Stimulated activated CD4-positive, alpha-beta T cell treated with anti-CD3 and anti-CD28 coated beads, Interleukin-1b, Interleukin-23, amount 100 ng/mL, for 48 hours (primary cell): ENCODE measurements at regions not wholly inside any gene's neighbourhood (a gene's known extent, or its start where the extent isn't known, plus 50 kb on each side); places are given as distances from the start of the nearest gene placed in this dataset.
"Not testable (repeated sequence)": the region's sequence is repeated elsewhere in the genome, so short reads cannot be mapped to it uniquely, and the experiment has no call there.

Experiments used
- DNase-seq: peaks from one replicate; pipeline ENCODE4 v3.0.0-alpha.2; 2020

DNA sequence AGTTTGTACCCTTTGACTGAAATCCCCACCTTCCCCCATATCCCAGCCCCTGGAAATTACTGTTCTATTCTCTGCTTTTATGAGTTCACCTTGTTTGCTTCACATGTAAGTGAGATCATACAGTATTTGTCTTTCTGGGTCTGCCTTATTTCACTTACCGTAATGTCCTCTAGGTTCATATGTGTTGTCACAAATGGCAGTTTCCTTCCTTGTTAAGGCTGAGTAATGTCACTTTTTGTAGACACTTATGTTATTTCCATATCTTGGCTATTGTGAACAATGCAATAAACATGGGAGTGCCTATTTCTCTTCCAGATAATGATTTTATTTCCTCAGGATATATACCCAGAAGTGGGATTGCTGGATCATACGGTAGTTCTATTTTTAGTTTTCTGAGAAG lies 272.3 kb downstream of the MRPS30 start:
- no peak for DNase-seq

DNA sequence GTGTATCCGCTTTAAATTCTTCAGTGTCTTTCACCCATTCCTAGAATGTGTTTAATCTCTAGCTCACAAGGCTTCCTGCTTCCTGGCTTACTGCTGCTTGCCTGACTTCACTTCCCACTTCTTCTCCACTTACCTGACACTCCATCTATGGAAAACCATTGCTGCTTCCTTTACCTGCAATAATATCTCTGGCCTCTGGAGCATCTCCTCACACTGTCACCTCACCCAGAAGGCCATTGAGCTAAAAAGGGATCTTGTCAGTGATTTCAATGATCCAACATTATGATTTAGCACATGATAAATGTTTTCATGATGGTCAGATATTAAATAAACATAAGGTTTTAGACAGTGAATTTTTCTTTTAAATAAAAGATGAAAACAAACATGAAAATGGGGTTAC lies 281.1 kb downstream of the MRPS30 start:
- DNase-seq = no peak

DNA sequence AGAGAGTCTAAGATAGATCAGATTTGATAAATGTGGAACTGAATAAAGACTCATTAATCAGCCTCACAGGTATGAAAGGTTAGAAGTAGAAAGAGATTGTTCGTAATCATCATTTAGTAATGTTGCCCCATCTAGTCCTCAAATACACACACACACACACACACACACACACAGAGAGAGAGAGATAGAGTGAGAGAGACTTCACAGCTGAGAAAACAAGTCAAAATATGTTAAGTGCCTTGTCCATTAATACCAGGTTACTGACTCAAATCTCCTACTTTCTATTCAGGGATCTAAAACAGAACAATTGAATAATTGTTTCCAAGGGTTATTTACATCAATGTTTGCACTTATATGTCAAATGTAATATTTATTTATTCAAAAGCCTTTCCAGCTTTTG lies 284.6 kb downstream of the MRPS30 start:
- DNase-seq = no peak

DNA sequence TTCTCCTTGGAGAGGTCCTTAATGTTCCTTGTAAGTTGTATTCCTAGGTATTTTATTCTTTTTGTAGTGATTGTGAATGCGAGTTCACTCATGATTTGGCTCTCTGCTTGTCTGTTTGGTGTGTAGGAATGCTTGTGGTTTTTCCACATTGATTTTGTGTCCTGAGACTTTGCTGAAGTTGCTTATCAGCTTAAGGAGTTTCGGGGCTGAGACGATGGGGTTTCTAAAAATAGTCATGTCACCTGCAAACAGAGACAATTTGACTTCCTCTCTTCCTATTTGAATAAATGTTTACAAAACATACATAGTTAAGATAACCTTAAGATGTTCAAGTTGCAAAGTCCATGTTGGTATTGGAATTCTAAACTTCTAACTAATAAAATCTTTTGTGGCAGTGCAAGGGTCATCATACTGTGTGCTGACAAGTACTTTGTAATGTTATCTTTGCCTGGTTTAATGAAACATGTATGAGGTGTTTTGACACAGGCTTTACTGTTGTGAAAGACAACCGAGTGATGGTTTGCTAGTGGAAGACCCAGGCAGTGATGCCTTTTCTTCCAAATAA lies 286.2 kb downstream of the MRPS30 start:
- no peak for DNase-seq

DNA sequence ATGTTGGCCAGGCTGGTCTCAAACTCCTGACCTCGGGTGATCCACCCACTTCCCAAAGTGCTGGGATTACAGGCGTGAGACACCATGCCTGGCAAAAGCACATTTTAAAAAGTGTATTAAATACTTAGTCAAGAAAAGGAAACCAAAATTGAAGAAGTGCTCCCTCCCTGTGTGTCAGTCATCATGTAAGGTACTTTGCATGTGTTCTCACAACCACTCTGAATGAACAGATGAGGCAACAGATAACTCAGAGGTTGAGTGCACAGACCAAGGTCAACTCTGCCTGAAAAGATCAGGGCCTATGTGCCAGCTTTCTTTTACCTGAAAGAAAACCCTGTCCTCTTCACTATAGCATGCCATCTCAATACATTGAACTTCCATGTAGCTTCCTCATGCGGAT lies 289.7 kb downstream of the MRPS30 start:
- DNase-seq = no peak

DNA sequence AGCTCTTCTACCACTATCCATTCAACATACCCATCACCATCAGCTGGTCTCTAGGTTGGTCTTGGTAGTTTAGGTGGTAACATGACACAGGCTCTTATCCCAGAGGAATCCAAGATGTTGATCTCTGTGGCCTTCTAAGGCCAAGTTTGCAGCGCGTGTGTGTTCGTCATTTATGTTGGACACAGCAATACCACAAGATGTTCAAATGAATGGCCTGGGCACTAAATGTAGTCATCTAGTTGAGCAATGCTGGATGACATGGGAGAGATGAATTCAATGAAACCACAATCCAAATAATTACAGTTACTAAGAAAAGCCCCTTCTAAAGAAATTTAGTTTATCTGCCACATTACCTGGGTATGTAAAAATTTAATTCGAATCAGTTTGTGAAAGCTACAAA lies 292.4 kb downstream of the MRPS30 start:
- DNase-seq = no peak

DNA sequence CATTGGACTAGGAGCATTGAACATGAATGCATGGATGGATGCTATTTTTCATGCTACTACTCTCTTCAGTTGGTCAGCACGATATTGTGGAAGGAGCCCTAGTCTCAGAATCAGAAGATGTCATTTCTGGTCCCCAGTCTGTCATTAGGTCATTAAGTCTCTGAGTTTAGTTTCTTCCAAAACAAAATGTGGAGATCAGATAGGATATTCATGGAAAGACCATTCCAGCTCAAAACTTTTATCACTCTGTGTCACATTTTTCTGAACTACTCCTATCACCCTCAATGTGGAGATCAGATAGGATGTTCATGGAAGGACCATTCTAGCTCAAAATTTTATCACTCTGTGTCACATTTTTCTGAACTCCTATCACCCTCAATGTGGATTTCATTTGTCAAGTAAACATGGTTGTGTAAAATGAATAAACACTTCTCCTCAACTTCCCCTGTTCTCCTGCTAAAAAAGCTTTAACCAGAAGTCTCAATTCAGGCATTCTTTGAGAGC lies 296.8 kb downstream of the MRPS30 start:
- DNase-seq = no peak

DNA sequence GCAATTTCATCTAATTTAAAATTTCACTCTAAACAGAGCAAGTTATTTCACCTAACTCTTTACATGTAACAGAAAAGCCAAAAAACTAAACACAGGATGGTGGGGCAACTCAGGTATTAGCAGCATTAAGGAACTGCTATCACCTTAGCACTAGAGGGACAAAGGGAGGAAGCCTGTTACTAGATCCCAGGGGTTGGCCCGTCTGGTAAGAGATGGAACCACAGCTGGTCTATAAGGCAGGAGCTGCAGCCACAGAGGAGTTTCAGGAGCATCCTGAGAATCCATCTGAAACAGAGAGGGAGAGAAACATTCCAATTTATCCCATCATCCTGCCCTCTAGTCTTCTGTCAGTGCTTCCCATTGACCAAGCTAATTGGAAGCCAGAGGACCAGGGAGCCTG lies 300.3 kb downstream of the MRPS30 start:
- no peak for DNase-seq

DNA sequence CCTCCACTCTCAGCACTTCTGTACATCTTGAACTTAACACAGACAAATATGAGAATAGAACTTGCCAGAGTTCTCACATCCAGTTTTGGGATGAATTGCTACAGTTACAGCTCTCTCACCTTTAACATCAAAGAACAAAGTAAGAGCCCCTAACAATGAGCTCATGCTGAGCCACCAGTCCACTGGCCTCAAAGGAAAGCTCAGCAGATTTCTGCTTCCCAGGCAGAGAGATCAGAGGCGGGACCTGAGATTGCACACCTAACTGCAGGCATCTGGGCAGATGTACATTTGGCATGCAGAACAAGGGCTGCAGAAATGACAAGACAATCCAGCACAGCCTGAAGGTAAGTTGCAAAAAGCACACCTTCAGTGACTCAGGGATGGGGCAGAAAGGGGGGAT lies 300.9 kb downstream of the MRPS30 start:
- DNase-seq = no peak

DNA sequence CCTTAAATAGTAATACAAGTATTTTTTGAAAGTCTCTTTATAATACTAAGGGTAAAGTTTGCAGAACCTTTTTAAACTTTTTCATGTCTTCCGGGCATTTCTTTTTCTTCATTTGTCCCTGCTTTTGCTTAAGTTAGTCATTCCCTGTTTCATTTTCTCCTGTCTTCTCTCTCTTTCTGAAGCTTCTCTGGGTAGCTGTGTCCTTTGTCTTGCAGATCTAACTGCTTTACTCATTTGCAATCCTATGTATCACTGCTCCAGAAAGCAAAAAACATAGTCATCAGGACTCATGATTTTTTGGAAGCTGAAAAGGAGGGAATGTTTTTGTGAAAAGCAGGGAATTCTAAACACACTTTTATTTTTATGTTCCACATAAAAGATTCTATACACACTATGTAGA lies 301.7 kb downstream of the MRPS30 start:
- DNase-seq = no peak

DNA sequence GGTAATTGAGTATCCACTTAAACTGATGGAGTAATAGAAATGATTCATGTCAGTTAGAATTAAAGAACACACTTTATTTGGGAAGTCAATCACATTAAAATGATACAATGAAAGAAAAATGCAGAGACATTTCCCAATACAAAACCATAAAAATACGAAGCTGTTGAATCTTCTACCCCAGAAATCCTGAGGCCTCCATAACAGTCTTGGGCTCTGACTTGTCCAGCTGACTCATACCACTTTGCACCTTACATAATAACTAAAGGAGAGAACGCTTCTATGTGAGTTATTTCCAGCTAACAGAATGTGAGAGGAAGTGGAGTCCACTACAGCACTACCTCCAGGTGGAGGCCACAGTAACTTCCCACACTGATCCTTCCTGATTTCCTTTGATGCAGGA lies 305.0 kb downstream of the MRPS30 start:
- no peak for DNase-seq

DNA sequence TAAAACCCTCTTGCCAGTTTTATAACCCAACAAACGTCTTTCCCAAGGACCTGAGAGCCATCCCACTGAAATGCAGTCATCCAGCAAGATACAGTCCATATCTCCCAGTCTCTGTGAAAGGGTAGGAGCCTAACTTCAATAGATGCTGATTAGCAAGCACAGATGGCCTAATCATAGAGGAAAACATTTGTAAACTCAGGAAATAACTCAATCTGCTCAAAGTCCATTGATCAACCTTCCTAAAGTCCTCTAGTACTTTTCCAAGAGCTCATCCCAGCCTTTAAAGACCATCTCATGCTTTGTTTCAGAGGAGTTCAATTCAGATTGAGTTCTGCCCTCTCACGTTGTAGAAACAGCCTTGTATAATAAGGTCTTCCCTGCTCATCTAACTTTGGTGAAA lies 324.2 kb downstream of the MRPS30 start:
- no peak for DNase-seq

DNA sequence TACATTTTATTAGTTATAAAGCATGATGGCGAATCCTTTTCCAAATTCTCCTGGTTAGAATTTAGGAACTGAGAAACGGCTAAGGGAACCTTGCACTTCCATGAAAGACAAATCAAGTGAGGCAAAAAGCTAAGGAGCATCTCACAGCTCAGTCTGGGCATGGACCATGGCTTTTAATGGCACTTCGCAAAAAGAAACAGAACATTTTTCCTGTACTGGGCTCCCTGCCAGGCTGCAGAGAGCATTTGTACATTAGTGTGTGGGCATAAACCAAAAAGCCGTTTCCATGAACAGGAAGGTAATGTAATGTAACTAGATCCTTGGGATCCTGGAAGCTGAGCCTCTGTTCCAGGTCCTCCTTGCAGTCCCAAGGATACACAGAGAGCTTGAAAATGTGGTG lies 354.2 kb downstream of the MRPS30 start:
- no peak for DNase-seq

DNA sequence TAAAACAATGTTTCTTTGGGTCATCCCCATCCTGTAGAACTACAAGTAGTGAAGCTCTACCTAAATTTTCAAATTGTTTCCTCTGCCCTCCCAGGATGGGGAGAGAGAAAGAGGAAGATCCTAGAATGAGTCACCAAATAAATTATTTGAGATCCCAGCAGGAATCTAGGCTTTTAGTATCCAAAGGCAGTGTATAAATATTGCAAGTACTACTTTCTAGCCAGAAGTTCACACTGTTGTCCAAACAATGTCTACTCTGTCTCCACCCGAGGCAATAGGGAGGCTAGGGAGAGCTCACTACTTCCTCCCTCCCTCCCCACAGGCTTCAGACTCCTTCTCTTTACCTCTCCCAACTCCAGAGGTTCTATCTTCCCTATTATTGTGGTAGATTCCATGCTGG lies 362.8 kb downstream of the MRPS30 start:
- no peak for DNase-seq

DNA sequence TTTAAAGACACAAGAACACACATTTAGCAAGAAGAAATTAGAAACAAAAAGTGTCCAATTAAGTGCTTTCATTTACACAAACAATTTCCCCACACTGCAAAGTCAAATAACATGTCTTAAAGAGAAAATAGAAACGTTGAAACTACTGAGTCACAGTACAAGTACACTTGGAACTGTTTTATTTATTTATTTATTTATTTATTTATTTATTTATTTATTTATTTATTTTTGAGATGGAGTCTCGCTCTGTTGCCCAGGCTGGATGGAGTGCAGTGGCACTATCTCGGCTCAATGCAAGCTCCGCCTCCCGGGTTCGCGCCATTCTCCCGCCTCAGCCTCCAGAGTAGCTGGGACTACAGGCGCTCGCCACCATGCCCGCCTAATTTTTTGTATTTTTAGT lies 363.9 kb downstream of the MRPS30 start:
- not testable (repeated sequence) for DNase-seq

DNA sequence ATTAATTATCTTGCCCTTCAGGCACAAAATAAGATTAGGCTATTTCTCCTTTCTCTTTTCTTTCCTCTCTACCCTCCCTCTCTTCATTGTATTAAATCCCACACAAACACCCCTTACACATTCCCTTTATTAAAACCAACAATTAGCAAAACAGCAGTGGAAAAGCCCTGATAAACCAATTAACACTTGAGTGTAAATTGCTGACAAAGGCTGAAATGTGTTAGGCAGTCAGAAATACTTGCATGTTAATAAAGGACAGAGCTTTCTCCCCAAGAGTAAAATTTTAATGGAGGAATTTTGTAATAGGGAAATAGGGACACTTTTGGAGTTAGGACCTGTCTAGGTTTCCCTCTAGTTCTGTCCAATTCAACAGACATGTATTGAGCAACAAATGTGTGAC lies 370.9 kb downstream of the MRPS30 start:
- no peak for DNase-seq

DNA sequence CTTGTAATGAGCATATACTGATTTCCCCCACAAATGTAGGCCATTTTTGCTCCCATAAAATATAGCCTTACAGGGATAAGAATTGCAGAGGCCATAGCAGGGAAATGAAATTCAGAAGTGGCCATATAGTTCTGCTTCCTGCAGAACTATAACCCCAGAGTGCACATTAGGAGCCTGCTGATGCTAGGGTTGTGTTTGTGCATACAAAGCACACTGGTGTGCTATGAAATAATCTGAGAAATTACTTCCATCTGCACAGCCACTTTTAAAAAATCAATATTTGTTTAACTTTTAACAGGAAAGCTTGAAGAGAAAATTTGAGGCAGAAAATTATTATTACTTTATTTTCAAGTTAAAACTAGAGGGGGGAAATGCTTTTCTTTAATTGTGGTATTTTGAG lies 380.3 kb downstream of the MRPS30 start:
- DNase-seq = no peak

DNA sequence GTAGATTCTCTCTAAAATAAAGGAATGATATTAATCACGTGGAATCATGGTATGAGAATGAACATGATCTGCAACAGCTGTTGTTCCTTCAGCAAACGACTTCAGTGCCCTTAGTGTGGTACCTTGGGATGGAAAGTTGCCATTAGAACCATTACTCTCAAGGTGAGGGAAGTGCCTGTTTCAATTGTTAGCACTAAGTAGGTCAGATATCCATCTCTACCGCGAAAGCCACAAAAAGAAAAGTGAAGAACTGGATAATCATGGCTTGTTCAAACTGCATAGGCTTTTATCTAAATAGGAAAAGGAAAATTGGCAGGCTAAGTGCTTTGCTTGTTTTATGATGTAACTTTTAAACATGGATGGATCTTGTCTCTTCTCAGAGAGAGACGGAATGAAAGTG lies 380.7 kb downstream of the MRPS30 start:
- DNase-seq = no peak

DNA sequence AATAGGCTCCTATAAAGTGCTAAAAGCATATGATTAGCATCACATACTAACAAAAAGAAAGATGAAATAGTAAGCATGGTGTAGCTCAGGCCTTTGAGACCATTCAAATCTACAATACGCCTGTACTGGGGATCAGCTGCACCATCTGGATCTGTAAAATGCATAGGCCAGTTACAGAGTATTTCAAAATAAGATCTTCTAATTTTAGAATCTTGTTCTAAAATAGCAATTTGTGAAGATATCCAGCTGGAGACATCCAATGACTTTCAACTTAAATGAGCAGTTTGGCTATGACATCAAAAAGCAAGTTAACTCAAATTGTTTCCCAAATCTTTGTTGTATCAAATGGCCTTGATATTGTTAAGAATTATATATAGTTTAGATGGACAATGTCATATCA lies 386.3 kb downstream of the MRPS30 start:
- no peak for DNase-seq
